GM12872 (cell line): ENCODE measurements at regions not wholly inside any gene's neighbourhood (a gene's known extent, or its start where the extent isn't known, plus 50 kb on each side); places are given as distances from the start of the nearest gene placed in this dataset.

Source experiments
- TF ChIP-seq, protein P1 (sequence below): IDR thresholded peaks from 3 replicates; pipeline ENCODE4 v1.5.1; 2011; ENCODE audit warnings: low read depth, mild to moderate bottlenecking, low read length, moderate library complexity; ENCODE audit not compliant: insufficient read depth

GRCh38 chr20:11626551-11626950, 291.1 kb upstream of the BTBD3 start:
- TF ChIP-seq, protein P1, sequence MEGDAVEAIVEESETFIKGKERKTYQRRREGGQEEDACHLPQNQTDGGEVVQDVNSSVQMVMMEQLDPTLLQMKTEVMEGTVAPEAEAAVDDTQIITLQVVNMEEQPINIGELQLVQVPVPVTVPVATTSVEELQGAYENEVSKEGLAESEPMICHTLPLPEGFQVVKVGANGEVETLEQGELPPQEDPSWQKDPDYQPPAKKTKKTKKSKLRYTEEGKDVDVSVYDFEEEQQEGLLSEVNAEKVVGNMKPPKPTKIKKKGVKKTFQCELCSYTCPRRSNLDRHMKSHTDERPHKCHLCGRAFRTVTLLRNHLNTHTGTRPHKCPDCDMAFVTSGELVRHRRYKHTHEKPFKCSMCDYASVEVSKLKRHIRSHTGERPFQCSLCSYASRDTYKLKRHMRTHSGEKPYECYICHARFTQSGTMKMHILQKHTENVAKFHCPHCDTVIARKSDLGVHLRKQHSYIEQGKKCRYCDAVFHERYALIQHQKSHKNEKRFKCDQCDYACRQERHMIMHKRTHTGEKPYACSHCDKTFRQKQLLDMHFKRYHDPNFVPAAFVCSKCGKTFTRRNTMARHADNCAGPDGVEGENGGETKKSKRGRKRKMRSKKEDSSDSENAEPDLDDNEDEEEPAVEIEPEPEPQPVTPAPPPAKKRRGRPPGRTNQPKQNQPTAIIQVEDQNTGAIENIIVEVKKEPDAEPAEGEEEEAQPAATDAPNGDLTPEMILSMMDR, result no peak

DNA sequence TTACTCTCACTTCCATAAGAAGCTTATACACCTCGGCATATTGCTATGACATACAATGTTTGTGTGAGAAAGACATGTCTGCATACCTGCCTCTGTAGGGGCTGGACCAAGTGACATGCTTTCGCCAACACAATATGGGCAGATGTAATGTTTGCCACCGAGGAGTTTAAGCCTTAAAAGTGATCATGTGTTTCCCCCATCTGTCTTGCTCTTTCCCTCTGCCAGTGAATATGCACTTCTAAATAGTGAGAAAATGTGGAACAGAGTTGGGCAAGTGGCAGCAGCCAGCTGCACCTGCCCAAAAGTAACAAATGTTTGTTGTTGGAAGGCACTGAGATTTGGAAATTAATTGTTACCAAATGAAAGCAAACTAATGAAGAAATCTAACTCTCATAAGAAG, 274.8 kb upstream of the BTBD3 start:
- TF ChIP-seq, protein P1, result no peak

GRCh38 chr20:11646359-11646758, 271.3 kb upstream of the BTBD3 start:
- TF ChIP-seq, protein P1, result no peak

DNA sequence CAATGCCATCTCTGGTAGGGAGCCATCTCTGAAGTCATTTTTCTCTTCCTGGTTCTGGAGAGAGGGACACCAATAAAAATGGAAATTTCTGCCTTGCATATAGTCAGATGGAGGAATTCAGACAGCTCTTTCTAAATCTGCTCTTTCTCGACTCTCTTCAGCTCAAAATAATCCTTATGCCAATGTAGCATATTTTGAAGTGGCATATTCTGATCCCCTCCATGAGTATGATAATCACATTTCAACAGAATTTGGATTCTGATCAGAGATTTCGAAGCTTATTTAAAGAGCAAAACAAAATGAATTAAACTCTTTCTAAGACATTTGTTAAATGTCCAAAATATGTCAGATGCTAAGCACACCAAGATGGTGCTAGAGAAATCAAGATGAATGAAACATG, 267.1 kb upstream of the BTBD3 start:
- TF ChIP-seq, protein P1, result no peak

DNA sequence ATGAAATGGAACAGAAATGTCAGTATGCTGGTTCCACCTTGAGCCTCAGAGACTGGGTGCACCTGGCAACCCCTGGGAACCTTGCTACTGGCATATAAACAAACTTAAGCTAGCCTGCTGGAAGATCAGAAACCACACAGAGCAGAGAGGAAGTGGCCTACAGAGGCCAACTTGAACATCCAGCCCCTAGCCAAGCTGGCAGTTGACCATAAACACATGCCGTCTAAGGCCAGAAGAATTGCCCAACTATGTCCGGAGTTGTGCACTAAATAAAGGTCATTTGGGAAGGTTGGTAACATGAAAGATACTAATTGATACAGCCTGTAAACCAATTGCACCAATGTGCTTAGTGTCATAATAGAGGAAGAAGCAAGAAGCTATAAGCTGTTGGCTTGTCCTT, 266.6 kb upstream of the BTBD3 start:
- TF ChIP-seq, protein P1, result no peak

GRCh38 chr20:11651647-11652046, 266.0 kb upstream of the BTBD3 start:
- TF ChIP-seq, protein P1, result no peak

GRCh38 chr20:11652128-11652527, 265.6 kb upstream of the BTBD3 start:
- TF ChIP-seq, protein P1, result no peak

DNA sequence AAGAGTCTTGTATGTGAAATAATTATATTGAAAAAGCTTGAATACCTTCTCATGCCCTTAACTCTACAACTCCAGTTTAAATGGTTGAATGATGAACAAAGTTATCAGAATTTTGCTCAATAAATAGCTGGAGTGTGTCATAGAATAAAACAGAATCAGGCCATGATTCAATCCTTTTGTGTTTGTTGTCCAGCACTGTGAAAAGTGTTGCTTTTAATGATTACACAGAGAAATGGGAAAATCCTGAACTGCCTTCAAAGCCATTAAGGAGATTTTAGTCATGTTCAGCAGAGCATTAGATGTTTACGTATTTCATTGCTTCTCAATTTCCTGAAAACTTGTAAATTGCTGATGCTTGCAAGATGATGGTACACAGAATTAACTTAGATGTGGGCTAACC, 262.9 kb upstream of the BTBD3 start:
- TF ChIP-seq, protein P1, result no peak
